GM18526 (cell line): ENCODE measurements at regions not wholly inside any gene's neighbourhood (a gene's known extent, or its start where the extent isn't known, plus 50 kb on each side); places are given as distances from the start of the nearest gene placed in this dataset.

Experiments used
- POLR2A ChIP-seq: IDR thresholded peaks from 3 replicates; pipeline ENCODE4 v1.6.1; 2011; ENCODE audit not compliant: insufficient read length; ENCODE audit errors: extremely low read depth

GRCh38 chr22:49670456-49671330 lies 157.0 kb downstream of the BRD1 start:
- TF ChIP-seq POLR2A, result no peak

GRCh38 chr22:49668402-49668801 lies 159.3 kb downstream of the BRD1 start:
- no peak for TF ChIP-seq POLR2A

- no peak for TF ChIP-seq POLR2A
These were observed 160.4 kb downstream of the BRD1 start for GRCh38 chr22:49667236-49667635.

GRCh38 chr22:49666146-49666809 lies 161.4 kb downstream of the BRD1 start:
- TF ChIP-seq POLR2A, result no peak

- no peak for TF ChIP-seq POLR2A
These were observed 162.8 kb downstream of the BRD1 start for GRCh38 chr22:49664891-49665290.

GRCh38 chr22:49664371-49664881 lies 163.2 kb downstream of the BRD1 start:
- TF ChIP-seq POLR2A, result no peak

GRCh38 chr22:49663823-49664222 lies 163.8 kb downstream of the BRD1 start:
- TF ChIP-seq POLR2A, result no peak

- no peak for TF ChIP-seq POLR2A
These were observed 164.4 kb downstream of the BRD1 start for GRCh38 chr22:49663311-49663711.

- no peak for TF ChIP-seq POLR2A
These were observed 165.0 kb downstream of the BRD1 start for GRCh38 chr22:49662681-49663080.

- no peak for TF ChIP-seq POLR2A
These were observed 166.6 kb downstream of the BRD1 start for GRCh38 chr22:49660794-49661781.

- no peak for TF ChIP-seq POLR2A
These were observed 167.4 kb downstream of the BRD1 start for GRCh38 chr22:49660321-49660720.

GRCh38 chr22:49659924-49660315 lies 167.8 kb downstream of the BRD1 start:
- TF ChIP-seq POLR2A, result no peak

- TF ChIP-seq POLR2A, result no peak
These were observed 168.3 kb downstream of the BRD1 start for GRCh38 chr22:49659281-49659923.

GRCh38 chr22:49658902-49659280 lies 168.8 kb downstream of the BRD1 start:
- TF ChIP-seq POLR2A, result no peak
